ENCODE measurements at regions not wholly inside any gene's neighbourhood (a gene's known extent, or its start where the extent isn't known, plus 50 kb on each side); places are given as distances from the start of the nearest gene placed in this dataset.

DNA sequence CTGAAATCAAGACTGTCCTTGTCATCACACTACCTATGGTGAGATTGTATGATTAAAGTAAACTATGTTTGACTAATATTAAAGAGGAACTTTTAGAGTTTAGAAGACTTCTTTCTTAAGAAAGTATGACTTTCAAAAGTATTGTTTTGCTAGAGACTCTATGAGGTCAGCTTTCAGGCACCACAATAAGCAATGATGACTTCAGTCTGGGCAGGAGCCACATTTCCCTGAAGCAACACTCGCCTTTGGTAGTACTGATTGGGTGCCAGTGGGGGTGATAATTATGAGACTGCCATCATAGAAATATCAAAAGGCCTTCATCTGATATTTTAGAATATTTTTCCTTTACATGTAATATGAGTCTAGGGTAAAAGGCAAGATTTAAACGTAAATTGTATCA lies 212.6 kb downstream of the DTHD1 start:
- no peak for DNase-seq

DNA sequence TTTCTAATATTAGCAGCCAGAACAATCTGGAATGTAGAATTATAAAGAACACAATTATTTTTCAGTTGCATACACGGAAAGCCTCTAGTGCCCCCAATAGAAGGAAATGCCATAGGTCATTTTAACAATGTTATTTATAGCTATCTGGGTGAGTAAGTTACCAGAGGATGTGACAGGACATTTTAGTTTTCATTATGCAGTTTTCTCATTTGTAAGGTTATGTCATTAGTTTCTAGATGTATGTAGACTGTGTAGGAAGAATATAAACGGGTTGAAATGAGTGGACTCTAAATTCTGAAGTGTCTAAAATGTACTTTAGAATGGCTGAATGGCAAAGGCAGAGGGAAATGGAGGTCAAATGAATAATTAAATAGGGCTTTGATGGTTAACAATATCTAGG lies 213.3 kb downstream of the DTHD1 start:
- DNase-seq = no peak

DNA sequence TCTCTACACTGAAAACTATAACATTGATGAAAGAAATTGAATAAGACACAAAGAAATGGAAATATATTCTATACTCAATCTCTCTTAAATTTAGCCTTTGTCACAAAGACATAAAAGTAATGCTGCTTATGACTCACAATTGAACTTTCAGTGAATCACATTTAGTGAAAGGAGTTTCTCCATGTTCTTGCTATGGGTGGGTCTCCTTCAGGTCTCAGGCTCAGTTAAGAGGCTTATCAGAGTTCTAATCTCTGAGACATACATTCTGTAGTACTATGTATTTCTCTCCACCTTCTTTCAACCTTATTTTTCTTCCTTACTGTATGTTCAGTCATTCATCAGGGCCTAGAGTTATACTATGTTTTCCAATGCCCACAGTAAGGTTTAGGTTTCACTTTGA lies 220.9 kb downstream of the DTHD1 start:
- no peak for DNase-seq

DNA sequence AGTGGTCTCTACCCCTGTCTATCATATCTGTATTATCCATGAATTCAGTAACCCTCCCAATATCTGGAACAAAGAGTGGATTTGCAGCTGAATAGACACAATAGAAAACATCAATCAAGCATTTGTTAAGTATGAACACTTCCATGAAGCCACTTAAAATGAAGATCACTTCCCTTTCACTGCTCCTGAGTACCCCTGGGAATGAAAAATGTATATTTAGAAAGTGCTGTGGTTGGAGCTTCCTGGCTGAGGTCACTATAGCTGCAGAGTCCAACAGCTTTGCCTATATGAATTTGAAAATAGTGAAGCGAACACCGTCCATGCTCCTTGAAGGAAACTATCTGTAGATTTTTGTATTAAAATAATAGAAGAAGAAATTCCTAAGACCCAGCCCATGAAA lies 227.0 kb downstream of the DTHD1 start:
- no peak for DNase-seq

DNA sequence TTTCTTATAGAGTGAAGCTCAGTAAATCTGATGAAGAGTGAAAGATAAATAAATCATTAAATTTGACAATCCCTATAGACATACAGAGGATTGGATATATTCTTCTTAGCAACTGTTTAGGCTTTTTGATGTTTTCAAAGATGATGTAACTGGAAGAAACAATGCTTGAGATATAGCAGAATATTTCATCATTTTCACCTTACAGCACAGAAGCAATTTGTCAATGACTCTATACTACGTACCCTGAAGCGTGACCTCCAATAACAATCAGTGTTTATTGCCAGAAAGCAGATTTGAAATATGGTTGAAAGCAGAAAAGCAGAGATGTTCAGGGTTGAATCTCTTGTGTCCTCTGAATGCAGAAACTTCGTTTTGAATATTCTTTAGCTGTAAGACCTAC lies 228.4 kb downstream of the DTHD1 start:
- DNase-seq = no peak

DNA sequence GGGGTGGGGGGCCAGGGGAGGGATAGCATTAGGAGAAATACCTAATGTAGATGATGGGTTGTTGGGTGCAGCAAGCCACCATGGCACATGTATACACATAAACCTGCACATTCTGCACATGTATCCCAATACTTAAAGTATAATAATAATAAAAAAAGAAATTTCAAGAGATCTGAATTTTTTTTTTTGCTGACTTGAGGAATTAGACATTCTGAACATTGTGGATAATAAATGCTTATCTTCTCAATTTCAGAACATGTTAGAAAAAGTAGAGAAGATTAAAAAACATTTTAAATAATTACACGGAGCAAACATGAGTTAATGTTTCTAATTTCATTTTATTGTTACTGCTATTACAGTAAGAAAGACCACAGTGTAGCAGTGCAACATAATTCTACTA lies 230.4 kb downstream of the DTHD1 start:
- no peak for DNase-seq

DNA sequence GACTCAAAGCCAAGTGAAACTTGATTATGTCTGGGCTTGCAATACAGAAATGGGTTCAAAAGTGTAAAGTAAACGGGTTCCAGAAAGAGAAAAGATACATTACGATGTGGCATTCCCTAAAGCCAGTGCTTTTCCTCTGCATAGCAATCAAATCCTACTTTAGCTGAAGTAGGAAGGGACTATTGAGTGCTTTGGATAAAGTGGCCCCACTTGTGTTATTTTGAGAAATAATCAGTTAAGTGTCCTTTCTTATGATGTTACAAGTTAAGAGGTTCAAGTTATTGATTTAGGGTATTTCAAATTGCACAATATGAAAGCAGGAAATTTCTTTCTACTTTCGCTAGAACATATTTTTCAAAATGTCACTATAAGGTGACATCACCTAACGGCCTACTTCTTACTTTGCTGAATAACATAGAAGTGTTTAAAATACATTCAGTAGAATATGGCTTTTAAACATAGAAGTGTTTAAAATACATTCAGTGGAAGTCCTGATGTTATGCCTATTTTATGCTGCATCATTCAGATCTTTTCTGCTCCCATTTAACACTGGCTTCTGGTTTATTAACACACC lies 235.2 kb downstream of the DTHD1 start:
- no peak for DNase-seq

DNA sequence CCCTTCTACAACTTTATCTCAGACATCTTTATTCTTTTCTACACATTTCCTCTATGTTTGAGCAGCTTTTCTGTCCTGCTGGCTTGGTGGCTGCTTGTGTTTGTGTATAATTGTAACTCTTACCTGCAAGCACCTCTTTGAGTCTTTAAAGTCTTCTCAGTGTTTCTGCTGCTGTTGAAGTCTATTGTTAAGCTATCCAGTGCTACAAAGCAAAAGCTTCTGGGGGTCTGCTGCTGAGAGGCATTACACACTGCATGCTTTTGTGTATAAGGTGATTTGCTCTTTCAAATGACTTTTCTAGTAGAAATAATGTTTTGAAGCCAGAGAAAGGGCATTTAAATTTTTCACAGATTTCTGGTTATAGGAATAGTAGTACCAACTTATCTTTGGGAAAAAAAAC lies 241.8 kb downstream of the DTHD1 start:
- DNase-seq = no peak

DNA sequence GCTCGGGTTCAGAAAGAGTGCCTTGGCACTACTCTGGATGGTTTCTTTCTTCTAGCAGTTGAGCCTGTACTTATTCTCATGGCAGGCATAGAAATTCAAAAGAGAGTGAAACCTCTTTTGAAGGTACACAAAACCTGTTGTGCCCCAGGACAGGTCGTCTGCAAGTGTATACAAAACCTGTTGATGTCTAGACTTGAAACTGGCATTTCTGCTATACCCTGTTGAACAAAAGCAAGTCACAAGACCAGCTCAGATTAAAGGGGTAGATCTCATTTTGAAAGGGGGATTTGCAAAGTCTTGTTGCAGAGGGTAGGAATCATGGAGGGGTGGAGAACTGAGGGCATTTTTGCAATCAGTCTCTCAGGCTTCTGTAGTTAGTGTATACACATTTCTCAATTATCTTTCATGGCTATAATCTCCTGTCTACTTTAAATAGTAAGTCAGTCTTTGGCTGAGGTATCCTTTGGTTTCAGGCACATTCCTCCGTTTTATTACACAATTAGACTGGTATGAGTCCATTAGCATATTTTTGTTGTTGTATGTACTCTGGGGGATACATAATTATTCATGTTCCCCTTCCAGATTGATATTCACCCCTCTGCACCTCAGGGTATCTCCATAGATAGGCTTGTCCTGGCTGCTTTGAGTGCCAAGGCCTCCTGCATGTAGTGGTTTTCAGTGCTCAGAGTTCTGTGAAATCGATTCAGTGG lies 251.4 kb downstream of the DTHD1 start:
- DNase-seq = no peak

DNA sequence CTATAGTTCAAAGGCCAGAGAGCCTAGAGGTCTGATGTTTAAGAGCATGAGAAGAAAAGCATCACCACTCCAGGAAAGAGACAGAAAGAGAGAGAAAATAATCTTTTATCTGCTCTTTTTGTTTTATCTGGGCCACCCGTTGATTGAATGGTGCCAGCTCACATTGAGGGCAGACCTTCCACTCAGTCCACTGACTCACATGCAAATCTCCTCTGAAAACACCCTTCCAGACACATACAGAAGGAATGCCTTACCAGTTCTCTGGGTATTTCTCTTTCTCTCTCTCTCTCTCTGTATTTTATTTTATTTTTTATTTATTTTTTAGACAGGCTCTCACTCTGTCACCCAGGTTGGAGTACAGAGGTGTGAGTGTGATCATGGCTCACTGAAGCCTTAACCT lies 252.5 kb downstream of the DTHD1 start:
- no peak for DNase-seq

DNA sequence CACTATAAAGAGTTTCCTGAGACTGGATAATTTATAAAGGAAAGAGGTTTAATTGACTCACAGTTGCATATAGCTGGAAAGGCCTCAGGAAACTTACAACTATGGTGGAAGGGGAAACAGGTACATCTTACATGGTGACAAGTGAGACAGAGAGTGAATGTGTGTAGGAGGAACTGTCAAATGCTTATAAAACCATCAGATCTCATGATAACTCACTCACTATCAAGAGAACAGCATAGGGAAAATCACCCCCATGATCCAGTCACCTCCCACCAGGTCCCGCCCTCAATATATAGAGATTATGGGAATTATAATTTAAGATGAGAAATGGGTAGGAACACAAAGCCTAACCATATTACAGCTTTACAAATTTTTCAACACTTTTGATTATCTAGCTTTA lies 266.0 kb downstream of the DTHD1 start:
- no peak for DNase-seq

DNA sequence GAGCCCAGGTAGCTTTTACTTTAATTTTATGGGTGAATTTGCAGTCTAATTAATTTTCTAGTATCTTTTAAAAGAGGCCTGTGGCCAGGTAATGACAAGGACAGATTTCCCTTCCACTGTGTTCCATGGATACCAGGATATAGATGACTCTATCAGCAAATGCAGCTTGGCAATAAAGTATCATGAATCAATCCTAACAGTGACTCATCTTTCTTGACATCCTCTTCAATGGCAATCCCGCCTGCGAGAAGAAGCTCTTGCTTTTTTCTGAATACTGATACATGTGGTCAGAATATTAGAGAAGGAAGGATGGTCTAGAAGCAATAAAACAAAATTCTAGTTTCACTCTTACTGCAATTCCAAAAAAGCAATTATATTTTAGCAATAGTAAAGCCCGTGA lies 267.8 kb downstream of the DTHD1 start:
- no peak for DNase-seq

DNA sequence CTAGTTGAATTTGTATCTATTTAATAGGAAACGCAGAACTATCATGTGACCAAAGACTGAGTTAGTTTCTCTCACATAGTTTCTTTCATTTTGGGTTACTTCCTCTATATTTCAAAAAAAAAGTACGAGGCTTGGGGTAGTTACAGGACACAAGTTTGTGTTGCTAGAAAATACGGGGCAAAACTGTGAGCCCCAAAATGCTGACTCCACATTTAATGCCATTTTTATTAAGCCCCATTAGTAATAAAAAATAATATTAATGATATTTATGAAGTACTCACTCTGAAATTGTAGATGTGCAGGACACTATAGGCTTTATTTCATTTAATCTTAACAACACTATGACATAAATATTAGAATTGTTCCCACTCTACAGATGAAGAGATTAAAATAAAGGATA lies 268.6 kb downstream of the DTHD1 start:
- DNase-seq = no peak

DNA sequence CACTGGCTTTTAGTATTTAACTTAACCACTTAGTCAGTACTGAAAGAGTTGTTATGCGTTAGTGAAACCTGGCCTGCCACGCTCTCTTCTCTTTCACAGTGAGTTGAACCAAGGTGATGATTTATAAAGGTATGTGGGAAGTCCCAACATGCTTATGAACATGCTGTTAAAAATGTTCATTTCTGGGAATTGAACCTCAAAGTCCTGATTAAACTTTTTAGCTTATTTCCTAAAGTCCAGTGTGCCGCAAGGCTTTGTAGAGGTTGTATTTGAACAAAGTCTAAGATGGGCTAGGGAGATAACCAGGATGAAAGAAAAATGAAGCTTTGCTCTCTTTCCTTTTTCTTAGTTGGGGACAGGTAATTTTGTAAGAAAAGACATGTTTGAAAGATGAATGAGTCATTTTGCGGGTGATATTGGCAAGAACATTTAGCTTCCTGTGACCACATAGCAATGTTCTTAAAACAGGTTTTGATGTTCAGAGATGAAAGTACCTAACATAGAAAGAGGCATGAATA lies 270.3 kb downstream of the DTHD1 start:
- DNase-seq = no peak

DNA sequence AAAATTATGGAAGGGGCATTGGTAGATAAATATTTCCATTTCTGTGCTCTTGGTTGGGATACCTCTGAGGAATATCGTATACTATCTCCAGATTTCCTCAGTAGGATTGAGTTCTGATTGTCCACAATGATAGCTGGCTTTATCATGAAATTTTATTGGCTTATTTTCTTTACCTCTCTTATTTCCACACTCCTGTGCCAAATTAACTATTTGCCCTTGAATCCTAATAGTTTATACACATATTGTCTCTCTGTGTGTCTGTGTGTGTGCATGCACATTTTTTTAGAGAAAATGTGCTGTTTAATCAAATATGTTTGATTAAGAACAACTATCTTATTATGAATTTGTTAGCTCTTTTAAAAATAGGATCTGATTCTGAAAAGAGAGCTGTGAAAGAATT lies 271.6 kb downstream of the DTHD1 start:
- no peak for DNase-seq

DNA sequence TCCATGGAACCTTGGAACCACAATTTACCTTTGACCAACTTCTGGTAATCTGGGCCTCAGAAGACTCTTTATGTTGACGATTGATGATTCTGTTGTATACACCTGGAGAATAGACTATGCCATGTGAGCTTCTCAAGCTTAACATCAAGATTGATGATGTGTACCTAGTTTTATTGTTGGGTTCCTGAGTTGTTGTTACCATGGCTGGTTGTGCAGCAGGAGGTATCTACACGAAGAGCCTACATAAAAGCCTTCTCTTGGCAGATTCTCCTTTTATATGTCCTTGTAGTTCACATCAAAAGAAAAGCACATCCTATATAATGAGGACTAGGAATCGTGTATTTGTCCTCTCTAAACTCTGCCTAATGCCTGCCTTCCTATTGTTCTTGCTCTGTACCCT lies 272.0 kb downstream of the DTHD1 start:
- DNase-seq = no peak

DNA sequence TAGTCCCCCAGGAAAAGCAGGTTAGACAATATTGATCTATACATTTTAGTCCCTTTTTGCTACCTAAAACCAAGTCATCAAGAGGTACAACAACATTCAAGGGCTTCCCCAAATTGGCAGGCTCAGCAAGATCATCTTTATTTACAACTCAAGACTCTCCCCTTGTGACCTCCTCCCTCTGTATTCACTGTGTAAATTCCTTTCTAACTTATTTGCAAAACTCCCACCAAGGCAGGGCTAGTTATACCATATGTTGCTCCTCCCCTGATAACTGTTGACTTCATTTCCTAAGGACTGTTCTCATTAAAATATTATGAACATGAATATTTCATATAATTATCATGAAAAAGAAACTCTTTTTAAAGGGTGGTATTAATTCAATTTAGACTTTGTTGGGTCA lies 275.6 kb downstream of the DTHD1 start:
- no peak for DNase-seq

DNA sequence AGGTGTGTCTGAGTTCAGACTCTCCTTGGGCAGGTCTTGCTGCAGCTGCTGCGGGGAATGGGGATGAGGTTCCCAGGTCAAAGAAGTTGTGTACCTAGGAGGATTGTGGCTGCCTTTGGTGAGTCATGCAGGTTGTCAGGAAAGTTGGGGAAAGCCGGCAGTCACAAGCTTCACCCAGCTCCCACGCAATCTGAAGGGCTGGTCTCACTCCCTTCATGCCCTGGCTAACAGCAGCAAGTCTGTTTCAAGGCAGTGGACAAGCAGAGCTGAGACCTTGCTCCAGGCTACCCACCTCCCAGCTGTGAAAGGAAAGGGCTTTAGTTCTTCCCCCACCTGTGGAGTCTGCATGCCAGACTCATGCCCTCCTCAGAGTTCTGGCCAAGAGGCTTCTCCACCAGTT lies 287.2 kb downstream of the DTHD1 start:
- no peak for DNase-seq

DNA sequence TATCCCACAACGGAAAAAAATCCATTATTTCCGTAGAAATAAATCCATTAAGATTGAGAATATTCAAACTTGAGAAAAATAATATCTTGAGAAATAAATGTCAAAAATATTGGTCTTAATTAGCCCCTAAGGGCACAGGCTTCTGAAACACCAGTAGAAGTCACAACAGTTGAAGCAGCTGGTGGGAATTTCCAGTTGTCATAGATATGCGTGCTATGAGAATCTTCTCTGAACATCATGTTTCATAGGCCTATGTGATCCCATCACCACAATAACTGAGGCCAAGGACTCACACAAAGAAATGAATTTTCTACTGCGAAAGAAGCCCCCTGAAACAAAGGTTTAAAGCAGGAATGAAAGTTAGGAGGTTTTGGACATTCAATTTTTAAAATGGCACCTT lies 292.0 kb downstream of the DTHD1 start:
- no peak for DNase-seq

DNA sequence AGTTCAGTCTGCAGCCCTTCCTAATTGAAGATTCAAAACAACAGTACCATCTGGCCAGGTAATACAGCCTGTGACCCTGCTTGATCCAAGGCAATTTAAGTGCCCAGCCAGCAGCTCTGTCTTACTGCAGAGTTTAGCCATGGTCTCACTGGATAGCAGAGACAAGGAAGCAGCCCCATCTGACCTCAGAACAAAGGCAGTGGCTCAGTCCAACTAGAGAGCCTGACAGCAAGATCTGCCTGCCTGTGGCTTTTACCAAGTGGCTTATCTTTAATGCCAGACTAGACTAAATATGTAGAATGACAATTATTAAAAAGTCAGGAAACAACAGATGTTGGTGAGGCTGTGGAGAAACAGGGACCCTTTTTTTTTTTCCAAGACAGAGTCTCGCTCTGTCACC lies 293.4 kb downstream of the DTHD1 start:
- no peak for DNase-seq

DNA sequence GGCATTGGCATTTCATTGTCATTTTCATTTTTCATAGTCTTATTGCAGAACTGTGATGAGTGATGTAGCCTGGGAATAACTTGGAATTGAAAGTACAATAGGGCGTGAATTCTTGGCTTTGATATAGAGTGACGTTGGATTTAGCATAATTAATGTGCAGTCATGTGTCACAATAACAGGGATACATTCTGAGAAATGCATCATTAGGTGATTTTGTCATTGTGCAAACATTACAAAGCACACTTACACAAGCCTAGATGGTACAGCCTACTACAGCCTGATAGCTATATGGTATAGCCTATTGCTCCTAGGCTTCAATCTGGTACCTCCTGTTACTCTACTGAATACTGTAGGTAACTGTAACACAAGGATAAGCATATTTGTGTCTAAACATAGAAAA lies 300.8 kb downstream of the DTHD1 start:
- DNase-seq = no peak

DNA sequence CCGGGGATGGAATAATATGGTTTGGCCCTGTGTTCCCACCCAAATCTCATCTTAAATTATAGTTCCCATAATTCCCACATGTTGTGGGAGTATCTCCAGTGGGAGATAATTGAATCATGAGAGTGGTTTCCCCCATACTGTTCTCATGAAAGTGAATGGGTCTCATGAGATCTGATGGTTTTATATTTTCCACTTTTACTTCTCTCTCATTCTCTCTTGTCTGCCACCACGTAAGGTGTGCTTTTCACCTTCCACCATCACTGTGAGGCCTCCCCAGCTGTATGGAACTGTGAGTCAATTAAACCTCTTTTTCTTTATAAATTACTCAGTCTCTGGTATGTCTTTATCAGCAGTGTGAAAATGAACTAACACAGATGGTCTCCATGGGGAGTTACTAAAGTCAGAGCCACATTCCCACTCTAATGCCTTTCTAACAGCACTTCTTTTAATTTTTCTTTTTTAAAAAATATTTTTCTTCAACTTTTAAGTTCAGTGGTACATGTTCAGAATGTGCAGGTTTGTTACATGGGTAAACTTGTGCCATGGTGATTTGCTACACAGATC lies 306.6 kb downstream of the DTHD1 start:
- no peak for DNase-seq

DNA sequence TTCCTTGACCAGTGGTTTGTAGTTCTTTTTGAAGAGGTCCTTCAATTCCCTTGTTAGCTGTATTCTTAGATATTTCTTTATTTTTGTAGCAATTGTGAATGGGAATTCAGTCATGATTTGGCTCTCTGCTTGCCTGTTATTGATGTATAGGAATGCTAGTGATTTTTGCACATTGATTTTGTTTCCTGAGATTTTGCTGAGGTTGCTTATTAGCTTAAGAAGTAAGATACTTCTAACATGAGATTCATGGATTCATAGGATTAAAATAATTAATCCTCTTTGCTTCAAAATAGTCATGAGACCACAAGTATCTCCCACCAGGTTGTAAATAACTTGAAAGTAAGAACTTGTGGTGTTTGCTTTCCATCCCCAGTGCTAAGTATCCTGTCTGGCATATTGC lies 308.9 kb downstream of the DTHD1 start:
- no peak for DNase-seq

DNA sequence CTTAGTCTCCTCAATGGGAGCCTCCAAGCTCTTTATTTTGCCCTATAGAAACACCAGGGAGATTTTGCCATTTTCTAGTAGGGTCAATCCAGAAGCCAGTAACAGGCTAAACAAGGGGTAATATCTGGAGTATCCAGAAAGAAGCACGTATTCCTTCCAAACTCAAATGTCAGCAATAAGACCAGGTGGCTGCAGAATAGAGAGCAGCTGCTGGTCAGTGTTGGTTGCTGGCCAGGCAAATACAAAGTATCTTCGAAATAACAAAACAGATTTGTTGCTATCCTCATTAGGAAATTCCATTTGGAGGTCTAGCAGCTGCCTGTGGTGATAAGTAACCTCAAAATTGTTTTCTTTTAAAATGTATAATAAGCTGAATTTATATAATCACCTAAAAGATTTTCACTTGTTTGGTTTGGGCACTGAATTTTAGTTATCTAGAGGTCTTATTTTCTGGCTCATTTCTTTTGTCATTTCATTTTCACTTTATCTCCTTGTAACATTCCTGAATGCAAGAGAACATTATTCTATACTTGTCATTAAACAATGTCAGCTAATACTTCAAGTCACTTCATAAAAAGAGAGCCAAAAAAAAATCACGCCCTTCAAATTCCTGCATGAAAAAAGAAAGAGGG lies 320.6 kb downstream of the DTHD1 start:
- no peak for DNase-seq
